SIG-M5 treated with dmso at 0.1 percent for 504 hours (cell line): ENCODE measurements at regions not wholly inside any gene's neighbourhood (a gene's known extent, or its start where the extent isn't known, plus 50 kb on each side); places are given as distances from the start of the nearest gene placed in this dataset.

Experiments
- DNase-seq: peaks from one replicate; lab custom pipeline; 2025; ENCODE audit not compliant: unreplicated experiment; lab: John Stamatoyannopoulos, UW

GRCh38 chr9:22279636-22280035 lies 167.0 kb upstream of the DMRTA1 start:
- DNase-seq: no peak

GRCh38 chr9:22285066-22285465 lies 161.6 kb upstream of the DMRTA1 start:
- DNase-seq: no peak

- DNase-seq: no peak
These were observed 160.0 kb upstream of the DMRTA1 start for GRCh38 chr9:22286661-22287060.

- no peak for DNase-seq
These were observed 158.0 kb upstream of the DMRTA1 start for GRCh38 chr9:22288661-22289060.

GRCh38 chr9:22307013-22307711 lies 139.5 kb upstream of the DMRTA1 start:
- DNase-seq: peak; percentile 26

- no peak for DNase-seq
These were observed 138.4 kb upstream of the DMRTA1 start for GRCh38 chr9:22308177-22308576.

GRCh38 chr9:22316645-22317044 lies 130.0 kb upstream of the DMRTA1 start:
- DNase-seq: no peak

- no peak for DNase-seq
These were observed 115.1 kb upstream of the DMRTA1 start for GRCh38 chr9:22331533-22331932.

- no peak for DNase-seq
These were observed 114.4 kb upstream of the DMRTA1 start for GRCh38 chr9:22332202-22332601.

GRCh38 chr9:22337261-22337660 lies 109.4 kb upstream of the DMRTA1 start:
- DNase-seq: no peak

- DNase-seq: peak; percentile 20
These were observed 104.0 kb upstream of the DMRTA1 start for GRCh38 chr9:22342491-22343217.

GRCh38 chr9:22343218-22343611 lies 103.4 kb upstream of the DMRTA1 start:
- DNase-seq: no peak

GRCh38 chr9:22354699-22355384 lies 91.8 kb upstream of the DMRTA1 start:
- no peak for DNase-seq

GRCh38 chr9:22356985-22357384 lies 89.6 kb upstream of the DMRTA1 start:
- DNase-seq: no peak

GRCh38 chr9:22363421-22363887 lies 83.2 kb upstream of the DMRTA1 start:
- no peak for DNase-seq

- DNase-seq: no peak
These were observed 73.0 kb upstream of the DMRTA1 start for GRCh38 chr9:22373636-22374035.

- DNase-seq: no peak
These were observed 72.6 kb upstream of the DMRTA1 start for GRCh38 chr9:22374051-22374450.

GRCh38 chr9:22379272-22379671 lies 67.4 kb upstream of the DMRTA1 start:
- no peak for DNase-seq

- no peak for DNase-seq
These were observed 65.5 kb upstream of the DMRTA1 start for GRCh38 chr9:22381170-22381569.

- DNase-seq: no peak
These were observed 64.3 kb upstream of the DMRTA1 start for GRCh38 chr9:22382331-22382730.

- DNase-seq: no peak
These were observed 62.9 kb upstream of the DMRTA1 start for GRCh38 chr9:22383718-22384117.

GRCh38 chr9:22389271-22389670 lies 57.4 kb upstream of the DMRTA1 start:
- DNase-seq: no peak
